Lung (tissue), 11 donors: ENCODE measurements at regions not wholly inside any gene's neighbourhood (a gene's known extent, or its start where the extent isn't known, plus 50 kb on each side); places are given as distances from the start of the nearest gene placed in this dataset.

Experiments used
- ATAC-seq: fragments of 200-7000 bp; cut with Tn5 transposase; one replicate; pipeline ENCODE4 v1.9.1; 2020; ENCODE audit warnings: moderate number of reproducible peaks; ENCODE audit not compliant: insufficient read depth, low FRiP score
- DNase-seq, 3 donors: peaks; one replicate each; pipeline ENCODE4 v3.0.0-alpha.2; 2013 to 2017
- H3K27ac ChIP-seq, 2 donors: one replicate each; pipeline ENCODE4 v1.5.1; 2013; ENCODE audit warnings: mild to moderate bottlenecking in 2 of 2, moderate library complexity in 2 of 2, control low read depth in 1 of 2, inconsistent platforms in 1 of 2, low read depth in 1 of 2, low read length in 1 of 2
- H3K27me3 ChIP-seq, 3 donors: one replicate each; pipeline ENCODE4 v1.5.1; 2013; ENCODE audit warnings: low read length in 2 of 3; ENCODE audit not compliant: control insufficient read depth in 3 of 3, insufficient read depth in 3 of 3
- H3K36me3 ChIP-seq, 4 donors: one replicate each; pipeline ENCODE4 v1.5.1; 2013; ENCODE audit warnings: low read length in 4 of 4, mild to moderate bottlenecking in 1 of 4, moderate library complexity in 1 of 4; ENCODE audit not compliant: control insufficient read depth in 4 of 4, insufficient read depth in 4 of 4
- H3K4me1 ChIP-seq, 5 donors: one replicate each; pipeline ENCODE4 v1.5.1; 2013; ENCODE audit warnings: low read length in 5 of 5, mild to moderate bottlenecking in 2 of 5, moderate library complexity in 1 of 5; ENCODE audit not compliant: control insufficient read depth in 5 of 5, insufficient read depth in 5 of 5
- H3K4me3 ChIP-seq: one replicate; pipeline ENCODE4 v1.5.1; 2013; ENCODE audit warnings: mild to moderate bottlenecking, control low read depth, moderate library complexity
- H3K9ac ChIP-seq, 2 donors: one replicate each; pipeline ENCODE4 v1.5.1; 2013; ENCODE audit warnings: low read length in 2 of 2, control low read depth in 1 of 2; ENCODE audit not compliant: insufficient read depth in 1 of 2
- H3K9me3 ChIP-seq, 4 donors: one replicate each; pipeline ENCODE4 v1.5.1; 2013; ENCODE audit warnings: low read length in 3 of 4, mild to moderate bottlenecking in 1 of 4, moderate library complexity in 1 of 4; ENCODE audit not compliant: control insufficient read depth in 4 of 4, insufficient read depth in 3 of 4
- CTCF ChIP-seq: IDR thresholded peaks from 2 replicates; pipeline ENCODE4 v1.5.1; 2012; ENCODE audit warnings: mild to moderate bottlenecking; ENCODE audit errors: control extremely low read depth, extremely low read depth
- WGBS, 2 donors: extraction: QIAGEN DNeasy Blood & Tissue Kit; methylation state at CpG; one replicate each; pipeline ENCODE4 v1.1.7; 2013; 5-methylcytosine and 5-hydroxymethylcytosine counted together
- donor health status: control.
- donor health status: control.
- donor health status: Bipolar disorder and iron deficiency.
- donor health status: healthy.
- donor health status: DM: yes; HTN: yes; CAD: no.

- DNase-seq, result no peak
These were observed 110.0 kb downstream of the LITAF start for GRCh38 chr16:11476676-11477075.

GRCh38 chr16:11478431-11479119, 108.1 kb downstream of the LITAF start:
- ATAC-seq, result no peak
- Histone ChIP-seq H3K36me3 (no peaks in the 10 kb centered on the region), H3K27me3 (no peaks in the 10 kb centered on the region), H3K9me3 (peaks cover 0 to 5% (median 3%) of the 10 kb centered on the region in 4 donors), H3K4me3 (no peak overlapping the region), H3K9ac (no peak overlapping the region), H3K27ac (no peak overlapping the region), H3K4me1 (no peaks in the 10 kb centered on the region)
- no peak for DNase-seq
- TF ChIP-seq CTCF, result no peak
- 87 to 89% methylated on average over 17 of the region's 17 CpGs for WGBS, 2 donors

More at GRCh38 chr16:11476676-11477075, 110.0 kb downstream of the LITAF start:
- no peaks in the 10 kb centered on the region for H3K36me3 ChIP-seq
- no peaks in the 10 kb centered on the region for H3K4me1 ChIP-seq
- H3K27me3 ChIP-seq, result no peaks in the 10 kb centered on the region
- no peak overlapping the region for H3K27ac ChIP-seq
- H3K4me3 ChIP-seq, result no peak overlapping the region
- no peak overlapping the region for H3K9ac ChIP-seq
- 87 to 95% methylated on average over 14 of the region's 14 CpGs for WGBS, 2 donors
- TF ChIP-seq CTCF, result no peak
- no peak for ATAC-seq
- H3K9me3 ChIP-seq, result peaks cover 0 to 3% (median under 1%) of the 10 kb centered on the region in 4 donors

- whole genome bisulfite sequencing, 2 donors, result 92 to 97% methylated on average over 4 of the region's 4 CpGs
- H3K27ac ChIP-seq, result no peak overlapping the region
- ATAC-seq, result no peak
These were observed 106.8 kb downstream of the LITAF start for GRCh38 chr16:11479916-11480315.

More at GRCh38 chr16:11479916-11480315, 106.8 kb downstream of the LITAF start:
- no peak for DNase-seq
- TF ChIP-seq CTCF, result no peak
- Histone ChIP-seq H3K9me3 (peaks cover 0 to 5% (median 5%) of the 10 kb centered on the region in 4 donors), H3K36me3 (no peaks in the 10 kb centered on the region), H3K4me3 (no peak overlapping the region), H3K9ac (no peak overlapping the region), H3K4me1 (no peaks in the 10 kb centered on the region), H3K27me3 (no peaks in the 10 kb centered on the region)
